Stomach (tissue), 8 donors: ENCODE measurements at regions not wholly inside any gene's neighbourhood (a gene's known extent, or its start where the extent isn't known, plus 50 kb on each side); places are given as distances from the start of the nearest gene placed in this dataset.
A peak's percentile ranks its signal among the peaks of the same experiment; 100 is the strongest.

Source experiments
- DNase-seq, 2 donors: peaks; one replicate each; pipeline versions ENCODE4 v3.0.0 to v3.0.0-alpha.2; 2013 to 2019
- H3K27ac ChIP-seq, 5 donors: fragments of 200-600 bp in 4 of 5; sonication (generic) in 4 of 5; one replicate each; pipeline ENCODE4 v1.5.1; 2013 to 2019; ENCODE audit warnings: mild to moderate bottlenecking in 1 of 5, moderate library complexity in 1 of 5
- H3K27me3 ChIP-seq, 3 donors: fragments of 200-600 bp; sonication (generic); one replicate each; pipeline ENCODE4 v1.5.1; 2017 to 2019; ENCODE audit warnings: mixed run types in 1 of 3
- H3K36me3 ChIP-seq, 4 donors: fragments of 200-600 bp; sonication (generic); 1 replicate in 3 of 4; 2 replicates in 1 of 4; pipeline ENCODE4 v1.5.1; 2016 to 2019
- H3K4me1 ChIP-seq, 4 donors: fragments of 200-600 bp; sonication (generic); one replicate each; pipeline ENCODE4 v1.5.1; 2016 to 2019
- H3K4me3 ChIP-seq, 4 donors: fragments of 200-600 bp; sonication (generic) in 3 of 4; one replicate each; pipeline ENCODE4 v1.5.1; 2016 to 2019; ENCODE audit warnings: mild to moderate bottlenecking in 1 of 4
- H3K9me3 ChIP-seq, 4 donors: fragments of 200-600 bp; sonication (generic); one replicate each; pipeline ENCODE4 v1.5.1; 2016 to 2019
- CTCF ChIP-seq, 7 experiments: fragments of 450-650 bp in 4 of 7; fragments of 200-600 bp in 3 of 7; sonication (generic) in 3 of 7; IDR thresholded peaks; one replicate each; pipeline ENCODE4 v1.5.1; 2016 to 2019; ENCODE audit warnings: antibody characterized with exemption in 7 of 7, control low read depth in 2 of 7, mild to moderate bottlenecking in 1 of 7
- EP300 ChIP-seq: sonication (generic); formaldehyde crosslinking; IDR thresholded peaks from one replicate; pipeline ENCODE4 v1.6.1; 2017; ENCODE audit warnings: antibody characterized with exemption
- POLR2A ChIP-seq, 4 donors: fragments of 450-650 bp; IDR thresholded peaks; one replicate each; pipeline ENCODE4 v1.6.1; 2016; ENCODE audit warnings: antibody characterized with exemption in 4 of 4, control low read depth in 2 of 4, mild to moderate bottlenecking in 1 of 4, moderate library complexity in 1 of 4
- POLR2AphosphoS5 ChIP-seq, 3 donors: sonication (generic); formaldehyde crosslinking; IDR thresholded peaks; one replicate each; pipeline ENCODE4 v1.6.1; 2016; ENCODE audit warnings: antibody characterized with exemption in 3 of 3
- WGBS, 5 donors: extraction: QIAGEN DNeasy Blood & Tissue Kit in 3 of 5; methylation state at CpG; one replicate each; pipeline versions ENCODE4 v1.1.5 to v1.1.7; 2013 to 2018; 5-methylcytosine and 5-hydroxymethylcytosine counted together
- intact Hi-C: fragments of 100-400 bp; cut with DNase I; formaldehyde crosslinking; loops from one replicate; pipeline ENCODE4 v1.15.1; 2023; ENCODE audit warnings: low total_unique reads
- donor health status: healthy with polysubstance abuse.
- donor health status: Bipolar disorder and iron deficiency.
- donor health status: healthy.

GRCh38 chr4:149136951-149137620 lies 678.6 kb downstream of the IQCM start:
- H3K27me3 ChIP-seq: no peaks in the 10 kb centered on the region
- intact Hi-C loops: no loop called here
- H3K4me1 ChIP-seq: no peaks in the 10 kb centered on the region
- TF ChIP-seq POLR2AphosphoS5 (IDR thresholded peaks at IDR 0.05) (no peak), EP300 (no peak), POLR2A (IDR thresholded peaks at IDR 0.05) (no peak), CTCF (IDR thresholded peaks at IDR 0.05) (no peak)
- peaks cover 5 to 12% (median 6%) of the 10 kb centered on the region in 4 donors for H3K9me3 ChIP-seq
- 57 to 84% (median 80%) methylated on average over 3 of the region's 3 CpGs for WGBS, 5 donors
- no peaks in the 10 kb centered on the region for H3K36me3 ChIP-seq
- peak in 1 of 2 donors; percentile 29 for DNase-seq
- H3K4me3 ChIP-seq: no peak overlapping the region
- H3K27ac ChIP-seq: no peak overlapping the region

DNA sequence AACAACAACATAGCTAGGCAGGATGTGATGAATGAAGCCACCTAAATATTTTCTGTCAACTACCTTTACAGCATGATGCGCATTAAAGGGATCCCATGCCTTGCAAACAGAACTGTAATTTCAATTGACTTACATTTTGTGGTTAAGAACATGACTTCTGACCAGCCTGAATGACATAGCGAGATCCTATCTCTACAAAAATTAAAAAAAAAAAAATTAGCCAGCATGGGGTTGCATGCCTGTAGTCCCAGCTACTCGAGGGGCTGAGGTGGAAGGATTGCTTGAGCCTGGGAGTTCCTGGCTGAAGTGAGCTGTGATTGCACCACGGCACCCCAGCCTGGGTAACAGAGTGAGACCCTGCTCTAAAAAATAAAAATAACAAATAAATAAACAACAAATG lies 680.6 kb downstream of the IQCM start:
- no peaks in the 10 kb centered on the region for H3K4me1 ChIP-seq
- TF ChIP-seq EP300 (no peak), POLR2A (IDR thresholded peaks at IDR 0.05) (no peak), POLR2AphosphoS5 (IDR thresholded peaks at IDR 0.05) (no peak)
- DNase-seq: no peak
- WGBS, 5 donors: 72 to 86% (median 74%) methylated on average over 4 of the region's 4 CpGs
- no peak overlapping the region for H3K27ac ChIP-seq
- no peak overlapping the region for H3K4me3 ChIP-seq
- no peaks in the 10 kb centered on the region for H3K27me3 ChIP-seq
- H3K36me3 ChIP-seq: no peaks in the 10 kb centered on the region
- intact Hi-C loops: no loop called here
- peaks cover 5 to 12% (median 6%) of the 10 kb centered on the region in 4 donors for H3K9me3 ChIP-seq

- Histone ChIP-seq H3K27ac (no peak overlapping the region), H3K36me3 (no peaks in the 10 kb centered on the region), H3K4me3 (no peak overlapping the region), H3K4me1 (no peaks in the 10 kb centered on the region), H3K27me3 (no peaks in the 10 kb centered on the region), H3K9me3 (no peaks in the 10 kb centered on the region)
- TF ChIP-seq CTCF (IDR thresholded peaks at IDR 0.05): no peak
- no peak for TF ChIP-seq POLR2AphosphoS5 (IDR thresholded peaks at IDR 0.05)
- TF ChIP-seq POLR2A (IDR thresholded peaks at IDR 0.05): no peak
- no peak for TF ChIP-seq EP300
- WGBS, 5 donors: 74 to 81% (median 77%) methylated on average over 5 of the region's 5 CpGs
- intact Hi-C loops: no loop called here
- peak in 1 of 2 donors; percentile 8 for DNase-seq
Observed at GRCh38 chr4:149121023-149121404, 678.8 kb upstream of the NR3C2 start.

- Histone ChIP-seq H3K4me1 (no peaks in the 10 kb centered on the region), H3K4me3 (no peak overlapping the region), H3K27ac (no peak overlapping the region), H3K36me3 (no peaks in the 10 kb centered on the region), H3K27me3 (no peaks in the 10 kb centered on the region), H3K9me3 (no peaks in the 10 kb centered on the region)
- no peak for TF ChIP-seq POLR2AphosphoS5 (IDR thresholded peaks at IDR 0.05)
- no peak for TF ChIP-seq CTCF (IDR thresholded peaks at IDR 0.05)
- no peak for TF ChIP-seq POLR2A (IDR thresholded peaks at IDR 0.05)
- TF ChIP-seq EP300: no peak
- no peak for DNase-seq
- WGBS, 5 donors: 51 to 80% (median 74%) methylated on average over 2 of the region's 2 CpGs
- intact Hi-C loops: no loop called here
Observed at GRCh38 chr4:149120331-149121022, 678.3 kb upstream of the NR3C2 start.

GRCh38 chr4:149116806-149117205 lies 674.6 kb upstream of the NR3C2 start:
- Histone ChIP-seq H3K36me3 (no peaks in the 10 kb centered on the region), H3K4me3 (no peak overlapping the region), H3K27me3 (no peaks in the 10 kb centered on the region), H3K27ac (no peak overlapping the region), H3K9me3 (no peaks in the 10 kb centered on the region), H3K4me1 (no peaks in the 10 kb centered on the region)
- TF ChIP-seq EP300: no peak
- no peak for TF ChIP-seq POLR2A (IDR thresholded peaks at IDR 0.05)
- TF ChIP-seq CTCF (IDR thresholded peaks at IDR 0.05): no peak
- no peak for TF ChIP-seq POLR2AphosphoS5 (IDR thresholded peaks at IDR 0.05)
- intact Hi-C loops: no loop called here
- WGBS, 5 donors: 92 to 97% (median 94%) methylated on average over 2 of the region's 2 CpGs
- DNase-seq: no peak
